Progenitor cell of endocrine pancreas (in vitro differentiated cells): ENCODE measurements at regions not wholly inside any gene's neighbourhood (a gene's known extent, or its start where the extent isn't known, plus 50 kb on each side); places are given as distances from the start of the nearest gene placed in this dataset.

Source experiments
- DNase-seq: peaks from one replicate; pipeline ENCODE4 v3.0.0; 2021; ENCODE audit warnings: low spot score; ENCODE audit not compliant: unreplicated experiment
- H3K27ac Mint-ChIP-seq: 2 replicates; pipeline ENCODE4 v1.8.0; 2021; ENCODE audit warnings: mild to moderate bottlenecking, moderate library complexity, mixed read lengths
- H3K27me3 Mint-ChIP-seq: 2 replicates; pipeline ENCODE4 v1.8.0; 2021; ENCODE audit warnings: mixed read lengths
- H3K36me3 Mint-ChIP-seq: 2 replicates; pipeline ENCODE4 v1.8.0; 2022; ENCODE audit warnings: mixed read lengths; ENCODE audit not compliant: insufficient read depth
- H3K4me1 Mint-ChIP-seq: 2 replicates; pipeline ENCODE4 v1.8.0; 2021; ENCODE audit warnings: low read depth, mixed read lengths
- H3K4me3 Mint-ChIP-seq: 2 replicates; pipeline ENCODE4 v1.8.0; 2021; ENCODE audit warnings: low read depth, mild to moderate bottlenecking, moderate library complexity, mixed read lengths
- H3K9me3 Mint-ChIP-seq: 2 replicates; pipeline ENCODE4 v1.8.0; 2021; ENCODE audit warnings: low read depth, mixed read lengths
- TF ChIP-seq, protein P1 (sequence below): fragments of 200-600 bp; sonication (generic); IDR thresholded peaks from one replicate; pipeline ENCODE4 v1.5.0; 2021; ENCODE audit warnings: antibody characterized with exemption, mild to moderate bottlenecking; ENCODE audit not compliant: unreplicated experiment

DNA sequence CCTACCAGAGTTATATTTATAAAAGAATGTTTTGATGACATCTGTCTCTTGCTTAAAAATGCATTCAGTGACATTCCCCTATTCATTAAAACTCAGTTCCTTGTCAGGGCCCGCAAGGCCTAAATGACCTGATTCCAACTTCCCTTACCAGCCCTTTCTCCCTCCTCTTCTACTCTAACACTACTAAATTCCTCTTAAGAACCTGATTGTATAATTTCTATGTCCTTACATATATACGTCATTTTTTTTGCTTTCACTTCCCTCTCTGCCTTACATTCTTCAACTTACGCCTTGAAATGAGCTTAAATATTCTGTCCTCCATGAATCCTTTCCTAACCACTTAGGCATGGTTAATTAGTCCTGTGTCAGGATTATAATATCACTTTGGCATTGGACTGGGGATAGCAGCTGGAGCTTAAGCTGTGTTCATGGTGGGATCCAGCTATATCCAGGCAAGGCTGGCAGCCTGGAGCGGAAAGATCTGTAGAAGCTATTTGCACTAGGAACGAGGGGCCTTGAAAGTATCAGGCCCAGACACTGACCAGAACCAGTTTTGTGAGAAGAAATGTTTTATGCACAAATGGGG is 360.2 kb upstream of the PTBP2 start:
- Mint-ChIP-seq H3K36me3 (no peaks in the 10 kb centered on the region), H3K4me1 (peaks cover 3% of the 10 kb centered on the region), H3K27ac (no peak overlapping the region), H3K9me3 (no peaks in the 10 kb centered on the region), H3K27me3 (no peaks in the 10 kb centered on the region), H3K4me3 (no peak overlapping the region)
- TF ChIP-seq, protein P1, sequence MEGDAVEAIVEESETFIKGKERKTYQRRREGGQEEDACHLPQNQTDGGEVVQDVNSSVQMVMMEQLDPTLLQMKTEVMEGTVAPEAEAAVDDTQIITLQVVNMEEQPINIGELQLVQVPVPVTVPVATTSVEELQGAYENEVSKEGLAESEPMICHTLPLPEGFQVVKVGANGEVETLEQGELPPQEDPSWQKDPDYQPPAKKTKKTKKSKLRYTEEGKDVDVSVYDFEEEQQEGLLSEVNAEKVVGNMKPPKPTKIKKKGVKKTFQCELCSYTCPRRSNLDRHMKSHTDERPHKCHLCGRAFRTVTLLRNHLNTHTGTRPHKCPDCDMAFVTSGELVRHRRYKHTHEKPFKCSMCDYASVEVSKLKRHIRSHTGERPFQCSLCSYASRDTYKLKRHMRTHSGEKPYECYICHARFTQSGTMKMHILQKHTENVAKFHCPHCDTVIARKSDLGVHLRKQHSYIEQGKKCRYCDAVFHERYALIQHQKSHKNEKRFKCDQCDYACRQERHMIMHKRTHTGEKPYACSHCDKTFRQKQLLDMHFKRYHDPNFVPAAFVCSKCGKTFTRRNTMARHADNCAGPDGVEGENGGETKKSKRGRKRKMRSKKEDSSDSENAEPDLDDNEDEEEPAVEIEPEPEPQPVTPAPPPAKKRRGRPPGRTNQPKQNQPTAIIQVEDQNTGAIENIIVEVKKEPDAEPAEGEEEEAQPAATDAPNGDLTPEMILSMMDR: no peak
- no peak for DNase-seq

DNA sequence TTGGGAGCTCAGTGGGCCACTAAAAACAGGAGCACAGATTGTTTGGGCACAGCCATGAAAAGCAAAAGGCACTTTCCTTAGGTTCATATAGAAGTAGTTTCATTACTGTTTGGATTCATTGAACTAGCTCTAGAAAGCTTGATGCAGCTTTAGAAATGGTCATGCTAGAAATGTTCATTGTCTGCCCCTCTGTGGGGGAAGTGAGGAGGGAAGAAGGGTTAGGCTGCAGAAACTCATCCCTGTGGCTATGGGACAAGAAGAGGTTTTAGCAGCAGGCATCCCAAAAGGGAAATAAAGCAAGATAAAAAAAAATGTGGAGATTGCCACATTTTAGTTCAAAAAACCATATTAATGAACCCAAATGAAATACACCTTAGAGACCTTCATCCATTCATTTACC is 359.6 kb upstream of the PTBP2 start:
- no peak overlapping the region for H3K4me3 Mint-ChIP-seq
- H3K27me3 Mint-ChIP-seq: no peaks in the 10 kb centered on the region
- H3K27ac Mint-ChIP-seq: no peak overlapping the region
- H3K36me3 Mint-ChIP-seq: no peaks in the 10 kb centered on the region
- no peaks in the 10 kb centered on the region for H3K9me3 Mint-ChIP-seq
- peaks cover 3% of the 10 kb centered on the region for H3K4me1 Mint-ChIP-seq
- TF ChIP-seq, protein P1: no peak
- no peak for DNase-seq

DNA sequence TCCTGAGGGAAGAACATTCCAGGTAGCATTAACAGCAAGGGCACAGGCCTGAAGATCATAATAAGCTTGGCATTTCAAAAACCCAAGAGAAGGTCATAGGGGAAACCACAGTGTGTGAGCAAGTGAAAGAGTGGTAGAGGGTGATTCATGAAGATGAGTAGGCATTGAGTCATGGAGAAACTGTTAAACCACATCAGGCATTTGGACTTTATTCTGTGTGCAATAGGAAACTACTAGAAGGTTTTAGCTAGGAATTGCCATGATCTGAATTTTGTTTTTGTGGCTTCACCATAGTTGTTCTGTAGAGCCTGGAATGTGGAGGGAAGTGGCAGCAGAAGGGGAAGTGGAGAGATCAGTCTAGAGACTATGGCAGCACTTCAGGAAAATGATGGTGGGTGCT is 359.0 kb upstream of the PTBP2 start:
- peaks cover 3% of the 10 kb centered on the region for H3K4me1 Mint-ChIP-seq
- H3K27me3 Mint-ChIP-seq: no peaks in the 10 kb centered on the region
- H3K9me3 Mint-ChIP-seq: no peaks in the 10 kb centered on the region
- H3K4me3 Mint-ChIP-seq: no peak overlapping the region
- H3K27ac Mint-ChIP-seq: no peak overlapping the region
- TF ChIP-seq, protein P1: no peak
- DNase-seq: no peak
- H3K36me3 Mint-ChIP-seq: no peaks in the 10 kb centered on the region

DNA sequence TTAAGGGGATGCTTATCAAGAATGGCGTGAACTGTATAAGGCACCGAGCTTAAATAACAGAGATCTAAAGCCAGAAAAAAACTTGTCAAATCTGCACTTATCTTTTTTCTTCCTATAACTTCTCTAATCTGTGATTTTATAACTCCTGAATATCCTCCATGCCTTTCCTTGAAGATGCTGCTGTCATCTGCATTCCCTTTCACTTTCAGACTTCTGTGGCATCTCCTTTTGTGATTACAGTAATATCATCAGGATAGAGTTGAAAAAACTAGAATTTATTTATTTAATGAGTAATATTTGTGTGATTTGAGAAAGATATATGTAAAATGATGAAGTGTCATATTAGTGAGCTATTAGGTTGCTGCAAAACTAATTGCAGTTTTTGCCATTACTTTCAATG is 357.8 kb upstream of the PTBP2 start:
- Mint-ChIP-seq H3K27me3 (no peaks in the 10 kb centered on the region), H3K4me3 (no peak overlapping the region), H3K4me1 (peaks cover 3% of the 10 kb centered on the region), H3K9me3 (no peaks in the 10 kb centered on the region), H3K36me3 (no peaks in the 10 kb centered on the region), H3K27ac (no peak overlapping the region)
- TF ChIP-seq, protein P1: no peak
- DNase-seq: no peak

DNA sequence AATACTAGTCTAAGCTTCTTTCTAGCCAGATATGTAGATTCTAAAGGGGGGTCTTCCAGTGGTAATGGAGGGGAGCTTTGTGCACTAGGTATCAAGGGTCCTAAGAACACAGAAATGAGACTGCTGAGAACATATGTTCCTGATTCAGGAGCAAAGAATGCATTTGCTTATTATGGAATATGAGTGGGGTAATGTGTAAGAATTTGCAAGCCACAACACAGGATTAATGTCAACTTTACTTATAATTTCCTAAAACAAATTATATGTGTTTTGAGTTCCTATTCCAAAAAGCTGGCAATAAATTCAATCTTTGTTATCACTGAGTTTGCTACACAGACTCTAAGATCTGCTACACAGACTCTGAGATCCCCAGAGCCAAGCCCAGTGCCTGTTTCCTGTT is 357.0 kb upstream of the PTBP2 start:
- Mint-ChIP-seq H3K4me3 (no peak overlapping the region), H3K9me3 (no peaks in the 10 kb centered on the region), H3K27me3 (no peaks in the 10 kb centered on the region), H3K36me3 (no peaks in the 10 kb centered on the region), H3K4me1 (peaks cover 3% of the 10 kb centered on the region), H3K27ac (no peak overlapping the region)
- no peak for DNase-seq
- TF ChIP-seq, protein P1: no peak
